Fibroblast of the aortic adventitia (primary cell): ENCODE measurements at regions not wholly inside any gene's neighbourhood (a gene's known extent, or its start where the extent isn't known, plus 50 kb on each side); places are given as distances from the start of the nearest gene placed in this dataset.
A peak's percentile ranks its signal among the peaks of the same experiment; 100 is the strongest.

Experiments used
- DNase-seq: peaks from one replicate; pipeline ENCODE4 v3.0.0-alpha.2; 2010; ENCODE audit warnings: low read depth
- H3K4me3 ChIP-seq: 2 replicates; pipeline ENCODE4 v1.5.1; 2011; ENCODE audit warnings: low read depth, mild to moderate bottlenecking, control low read depth, low read length, moderate library complexity
- TF ChIP-seq, protein P1 (sequence below): IDR thresholded peaks from 2 replicates; pipeline ENCODE4 v1.5.1; 2011; ENCODE audit warnings: mild to moderate bottlenecking, low read length, control low read depth, inconsistent platforms; ENCODE audit not compliant: insufficient read depth

DNA sequence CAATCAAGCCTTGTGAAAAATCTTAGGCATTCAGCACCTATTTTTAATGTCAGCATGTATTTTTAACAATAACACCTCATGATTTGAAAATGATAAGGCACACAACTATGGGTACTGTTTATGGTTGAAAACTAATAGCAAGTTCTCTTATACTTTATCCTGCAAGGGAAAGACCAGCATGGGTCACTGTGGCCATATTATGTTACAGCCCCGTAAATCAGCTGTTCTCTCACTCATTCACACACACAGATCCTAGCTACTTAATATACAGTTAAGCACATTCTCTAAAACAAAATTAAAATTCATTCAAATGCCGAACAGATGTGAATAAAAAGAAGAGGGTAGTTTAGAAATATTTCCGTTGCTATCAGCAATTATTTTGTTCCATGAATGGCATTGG lies 224.4 kb downstream of the OGFRL1 start:
- TF ChIP-seq, protein P1, sequence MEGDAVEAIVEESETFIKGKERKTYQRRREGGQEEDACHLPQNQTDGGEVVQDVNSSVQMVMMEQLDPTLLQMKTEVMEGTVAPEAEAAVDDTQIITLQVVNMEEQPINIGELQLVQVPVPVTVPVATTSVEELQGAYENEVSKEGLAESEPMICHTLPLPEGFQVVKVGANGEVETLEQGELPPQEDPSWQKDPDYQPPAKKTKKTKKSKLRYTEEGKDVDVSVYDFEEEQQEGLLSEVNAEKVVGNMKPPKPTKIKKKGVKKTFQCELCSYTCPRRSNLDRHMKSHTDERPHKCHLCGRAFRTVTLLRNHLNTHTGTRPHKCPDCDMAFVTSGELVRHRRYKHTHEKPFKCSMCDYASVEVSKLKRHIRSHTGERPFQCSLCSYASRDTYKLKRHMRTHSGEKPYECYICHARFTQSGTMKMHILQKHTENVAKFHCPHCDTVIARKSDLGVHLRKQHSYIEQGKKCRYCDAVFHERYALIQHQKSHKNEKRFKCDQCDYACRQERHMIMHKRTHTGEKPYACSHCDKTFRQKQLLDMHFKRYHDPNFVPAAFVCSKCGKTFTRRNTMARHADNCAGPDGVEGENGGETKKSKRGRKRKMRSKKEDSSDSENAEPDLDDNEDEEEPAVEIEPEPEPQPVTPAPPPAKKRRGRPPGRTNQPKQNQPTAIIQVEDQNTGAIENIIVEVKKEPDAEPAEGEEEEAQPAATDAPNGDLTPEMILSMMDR: no peak
- no peak overlapping the region for H3K4me3 ChIP-seq
- DNase-seq: no peak

DNA sequence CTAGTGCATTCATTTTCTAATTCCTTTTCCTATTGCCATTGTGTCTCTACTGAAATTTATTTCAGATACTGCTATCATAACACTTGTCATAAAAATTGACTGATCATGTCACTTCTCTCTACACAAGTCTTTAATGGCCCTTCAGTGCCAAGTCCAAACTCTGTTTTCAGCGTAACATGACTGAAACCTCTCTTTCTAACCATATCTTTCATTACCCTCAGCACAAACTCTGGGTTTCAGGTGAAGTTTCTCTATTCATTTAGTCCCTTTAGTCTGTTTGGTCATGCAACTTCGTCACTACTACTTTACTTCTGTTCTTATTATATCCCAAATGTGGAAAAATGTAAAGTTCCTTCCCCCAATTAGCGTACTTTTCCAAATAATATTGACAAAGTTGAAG lies 234.9 kb downstream of the OGFRL1 start:
- no peak overlapping the region for H3K4me3 ChIP-seq
- TF ChIP-seq, protein P1: no peak
- no peak for DNase-seq

DNA sequence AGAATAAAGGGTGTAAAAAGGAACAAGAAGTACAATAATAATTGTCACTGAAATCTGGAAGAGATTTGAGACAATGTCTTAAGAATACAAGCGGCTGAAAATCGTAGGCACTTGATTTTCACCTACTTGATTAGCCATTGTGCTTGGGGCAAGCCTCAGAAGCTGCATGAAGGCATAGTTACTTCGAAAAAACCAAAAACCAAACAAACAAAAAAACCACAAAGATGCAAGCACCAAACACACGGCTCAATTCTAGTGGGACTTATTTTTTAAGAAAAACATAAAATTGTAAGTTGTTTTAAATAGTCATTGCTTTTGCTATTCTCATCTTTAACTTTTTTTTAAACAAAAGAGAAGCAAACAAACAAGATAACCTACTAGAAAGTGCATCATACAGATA lies 235.6 kb downstream of the OGFRL1 start:
- TF ChIP-seq, protein P1: no peak
- H3K4me3 ChIP-seq: no peak overlapping the region
- DNase-seq: no peak

DNA sequence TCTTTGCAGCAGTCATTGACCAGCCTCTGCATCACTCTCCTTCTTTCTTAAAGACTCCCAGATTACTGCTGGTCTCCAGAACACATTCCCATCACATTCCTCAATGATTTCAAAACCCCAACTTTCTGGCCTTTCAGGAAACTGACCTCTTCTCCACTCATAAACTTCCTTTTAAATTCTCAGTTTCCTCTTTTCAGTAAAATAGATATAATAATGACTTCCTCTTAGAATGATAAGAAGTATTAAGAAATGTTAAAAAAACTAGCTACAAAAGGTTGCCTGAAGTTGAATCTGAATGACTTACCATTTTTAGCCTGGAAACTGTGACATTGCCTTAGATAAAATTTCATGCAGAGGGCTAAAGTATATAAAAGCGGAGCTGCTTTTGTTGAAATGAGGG lies 239.3 kb downstream of the OGFRL1 start:
- peak; percentile 33 for DNase-seq
- no peak overlapping the region for H3K4me3 ChIP-seq
- TF ChIP-seq, protein P1: no peak

DNA sequence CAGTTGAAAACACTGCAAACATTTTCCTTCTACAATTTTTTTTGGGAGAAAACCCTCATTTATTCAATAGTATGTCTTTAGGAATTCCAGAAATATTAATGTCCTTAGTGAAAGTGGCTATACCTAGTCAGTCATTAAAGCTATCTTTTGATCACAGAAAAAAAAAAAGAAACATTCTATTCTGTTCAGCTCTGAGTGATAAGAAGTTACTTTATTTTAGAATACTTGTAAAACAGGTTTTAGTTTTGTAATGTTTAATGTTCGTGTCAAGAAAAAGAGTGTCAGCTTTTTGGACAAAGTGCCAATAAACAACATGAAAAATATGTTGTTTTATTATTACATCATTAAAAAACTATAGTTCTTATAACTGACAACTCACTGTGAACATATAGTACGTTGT lies 240.4 kb downstream of the OGFRL1 start:
- TF ChIP-seq, protein P1: no peak
- DNase-seq: no peak
- no peak overlapping the region for H3K4me3 ChIP-seq

DNA sequence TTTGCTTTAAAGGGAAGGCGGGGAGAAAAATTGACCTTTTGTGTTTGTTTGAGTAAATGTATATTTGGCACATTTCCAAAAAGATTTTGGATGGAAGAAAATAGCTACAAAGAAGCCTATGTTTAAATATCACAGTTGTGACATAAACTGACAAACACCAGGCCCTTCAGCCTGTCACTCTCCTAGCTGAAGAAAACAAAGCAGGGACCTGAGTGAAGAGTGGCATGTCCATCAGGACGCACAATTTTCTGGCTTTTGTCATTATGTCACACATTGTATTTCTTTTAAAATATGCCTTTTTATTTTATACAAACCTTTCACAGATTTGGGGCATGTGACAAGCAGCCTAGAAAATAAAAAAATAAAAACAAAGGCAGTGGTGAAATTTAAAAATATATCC lies 241.2 kb downstream of the OGFRL1 start:
- TF ChIP-seq, protein P1: no peak
- H3K4me3 ChIP-seq: no peak overlapping the region
- no peak for DNase-seq

DNA sequence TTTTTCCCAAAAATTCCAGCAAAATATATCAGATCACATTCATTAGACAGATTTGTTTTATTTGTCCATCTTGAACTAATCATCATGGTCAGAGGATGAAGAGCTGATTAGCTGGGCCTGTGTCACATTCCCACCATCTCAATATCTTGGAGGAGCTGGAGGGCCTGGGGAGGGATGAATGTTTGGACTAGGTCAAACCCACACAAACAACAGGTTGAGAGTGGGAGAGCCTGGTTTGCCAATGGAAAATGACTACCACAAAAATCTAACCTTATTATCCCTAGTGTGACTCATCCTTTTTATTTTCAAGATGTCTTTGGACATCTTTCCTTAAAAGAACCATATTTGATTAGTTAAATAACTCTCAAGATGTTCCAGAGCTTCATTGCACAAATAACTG lies 242.4 kb downstream of the OGFRL1 start:
- TF ChIP-seq, protein P1: no peak

More for the DNA sequence above, 242.4 kb downstream of the OGFRL1 start:
- no peak for DNase-seq
- no peak overlapping the region for H3K4me3 ChIP-seq
